Fibroblast of peridontal ligament (primary cell): ENCODE measurements at regions not wholly inside any gene's neighbourhood (a gene's known extent, or its start where the extent isn't known, plus 50 kb on each side); places are given as distances from the start of the nearest gene placed in this dataset.

ENCODE experiments used
- DNase-seq: peaks from one replicate; pipeline ENCODE4 v3.0.0-alpha.2; 2010; ENCODE audit errors: extremely low read depth

- DNase-seq: no peak
Observed at GRCh38 chr11:113554526-113554925, 79.3 kb upstream of the DRD2 start.

DNA sequence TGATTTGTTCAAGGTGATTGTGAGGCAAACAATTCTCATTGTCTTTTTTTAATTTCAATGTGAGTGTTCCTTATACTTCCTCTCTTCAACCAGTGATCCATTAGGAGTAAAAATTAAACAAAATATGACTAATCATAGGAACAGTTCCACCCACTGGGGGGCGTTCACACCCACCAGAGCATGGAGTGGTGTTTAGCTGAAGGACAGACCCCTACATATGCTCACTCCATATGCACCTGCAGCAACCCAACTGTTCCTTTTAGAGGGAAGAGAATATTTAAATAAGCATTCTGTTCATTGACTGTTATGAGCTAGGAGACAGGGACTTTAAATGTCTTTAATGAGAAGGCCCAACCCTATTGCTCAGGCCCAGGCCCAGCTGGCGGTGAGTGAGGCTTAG, 78.7 kb upstream of the DRD2 start:
- DNase-seq: no peak

- DNase-seq: peak; percentile 99
Observed at GRCh38 chr11:113553235-113553634, 78.0 kb upstream of the DRD2 start.

- DNase-seq: no peak
Observed at GRCh38 chr11:113552271-113552670, 77.1 kb upstream of the DRD2 start.

- no peak for DNase-seq
Observed at GRCh38 chr11:113551645-113552044, 76.4 kb upstream of the DRD2 start.

GRCh38 chr11:113549611-113550578, 74.7 kb upstream of the DRD2 start:
- no peak for DNase-seq

DNA sequence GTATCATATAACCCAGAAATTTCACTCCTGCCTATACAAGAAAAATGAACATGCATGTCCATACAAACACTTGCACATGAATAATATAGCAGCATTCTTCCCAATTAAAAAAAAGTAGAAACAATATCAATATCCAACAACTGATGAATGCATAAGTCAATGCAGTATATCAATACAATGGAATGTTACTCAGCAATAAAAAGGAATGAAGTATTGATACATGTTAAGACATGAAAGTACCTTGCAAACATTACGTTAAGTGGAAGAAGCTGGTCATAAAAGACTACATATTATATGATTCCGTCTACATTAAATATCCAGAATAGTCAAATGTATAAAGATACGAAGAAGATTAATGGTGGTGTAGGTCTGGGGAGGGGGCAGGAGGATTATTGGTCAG, 73.9 kb upstream of the DRD2 start:
- DNase-seq: no peak

GRCh38 chr11:113547739-113548138, 72.5 kb upstream of the DRD2 start:
- DNase-seq: no peak

- DNase-seq: peak; percentile 69
Observed at GRCh38 chr11:113546757-113547507, 71.7 kb upstream of the DRD2 start.

- no peak for DNase-seq
Observed at GRCh38 chr11:113542420-113542819, 67.2 kb upstream of the DRD2 start.

DNA sequence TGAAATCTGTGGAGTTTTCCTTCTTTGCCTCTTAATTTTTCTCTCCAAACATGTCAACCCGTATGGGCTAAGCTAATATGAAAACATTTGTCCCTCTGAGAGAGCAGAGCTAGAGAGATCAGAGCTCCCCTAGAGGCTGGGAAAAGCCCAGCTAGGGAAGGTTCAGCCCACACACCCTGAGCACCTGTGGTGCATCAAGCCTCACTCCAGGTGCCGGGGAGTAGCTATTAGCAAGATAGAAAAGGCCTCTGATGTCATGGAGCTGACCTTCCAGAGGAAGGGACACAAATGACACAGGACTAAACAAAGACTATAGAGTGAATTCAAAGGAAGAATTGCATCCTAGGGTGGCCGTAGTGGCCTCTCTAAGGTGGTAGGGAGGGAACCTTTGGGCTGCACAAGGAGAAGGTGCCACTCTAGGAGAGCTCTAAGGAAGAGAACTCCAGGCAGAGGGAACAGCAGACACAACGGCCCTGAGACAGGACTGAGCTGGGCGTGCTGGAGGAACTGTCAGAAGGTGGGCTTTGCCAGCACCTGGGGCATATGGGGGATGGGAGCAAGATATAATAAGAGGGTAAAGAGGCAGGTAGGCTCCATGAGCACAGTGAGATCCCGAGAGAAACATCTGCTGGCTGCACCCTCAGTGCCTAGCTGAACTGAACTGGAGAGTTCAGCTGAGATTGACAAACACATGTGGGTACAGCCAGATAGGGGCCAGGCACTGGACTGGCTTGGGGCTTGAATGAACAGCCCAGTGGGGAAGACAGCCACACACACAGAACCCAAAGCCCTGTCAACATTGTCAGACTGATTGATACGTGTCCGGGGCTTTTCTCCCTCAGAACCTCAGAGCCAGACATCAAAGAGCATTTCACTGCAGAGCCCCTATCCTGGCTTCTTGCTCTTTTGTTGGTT, 65.5 kb upstream of the DRD2 start:
- DNase-seq: no peak

DNA sequence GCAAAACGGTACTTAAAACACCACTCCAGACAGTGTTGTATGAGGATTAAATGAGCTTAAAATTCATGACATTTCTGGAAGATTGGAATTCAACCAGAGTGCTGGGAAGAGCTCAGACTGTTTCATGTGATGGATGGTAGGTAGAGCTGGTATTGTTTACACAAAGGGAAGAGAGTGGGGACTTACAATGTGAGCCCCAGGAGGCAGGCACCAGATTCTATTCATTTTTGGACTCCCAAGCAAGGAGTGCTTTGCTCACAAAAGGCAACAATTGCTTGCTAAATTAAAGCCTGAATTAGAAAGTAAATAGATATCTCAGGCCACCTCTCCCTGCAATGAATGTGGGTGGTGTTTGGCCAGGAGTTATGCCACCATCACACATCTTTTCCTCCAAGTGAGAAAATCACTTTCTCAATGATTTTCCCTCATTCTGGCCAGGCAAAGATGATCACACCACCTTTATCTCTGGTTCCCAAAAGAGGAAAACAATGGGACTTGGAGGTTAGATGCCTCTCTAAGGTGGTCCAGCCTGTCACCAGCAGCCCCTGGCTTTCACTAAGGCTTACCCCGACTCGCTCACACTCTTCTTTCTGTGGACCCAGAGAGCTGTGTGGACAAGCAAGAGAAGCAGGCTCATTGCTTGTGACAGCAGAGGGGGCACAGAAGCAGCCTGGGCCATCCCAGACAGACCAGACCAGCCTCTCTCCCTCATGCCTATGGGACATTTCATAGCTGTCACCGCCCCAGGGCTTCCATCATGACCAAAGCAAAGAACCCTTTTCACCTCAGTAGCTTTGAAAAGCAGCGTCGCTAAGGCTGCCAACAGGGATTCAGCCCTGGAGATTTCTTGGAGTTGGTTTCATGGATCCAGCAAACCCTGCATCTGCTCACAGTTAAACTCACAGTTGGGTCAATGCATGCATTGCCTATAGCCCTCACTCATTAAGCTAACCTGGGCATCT, 63.5 kb upstream of the DRD2 start:
- no peak for DNase-seq

- DNase-seq: no peak
Observed at GRCh38 chr11:113534625-113535024, 59.4 kb upstream of the DRD2 start.

DNA sequence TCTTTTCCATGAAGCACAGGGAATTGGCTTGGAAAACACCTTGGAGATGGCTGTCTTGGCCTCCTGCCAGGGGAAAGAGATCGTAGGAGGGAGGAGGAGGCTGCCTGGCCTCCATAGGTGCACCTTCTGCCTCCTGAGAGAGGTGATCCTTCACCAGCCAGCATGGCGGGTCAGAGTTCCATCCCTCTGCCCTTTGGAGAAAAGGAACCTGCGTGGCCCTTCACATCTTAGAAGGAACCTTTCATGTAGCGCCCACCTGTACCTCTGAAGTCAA, 58.2 kb upstream of the DRD2 start:
- no peak for DNase-seq

DNA sequence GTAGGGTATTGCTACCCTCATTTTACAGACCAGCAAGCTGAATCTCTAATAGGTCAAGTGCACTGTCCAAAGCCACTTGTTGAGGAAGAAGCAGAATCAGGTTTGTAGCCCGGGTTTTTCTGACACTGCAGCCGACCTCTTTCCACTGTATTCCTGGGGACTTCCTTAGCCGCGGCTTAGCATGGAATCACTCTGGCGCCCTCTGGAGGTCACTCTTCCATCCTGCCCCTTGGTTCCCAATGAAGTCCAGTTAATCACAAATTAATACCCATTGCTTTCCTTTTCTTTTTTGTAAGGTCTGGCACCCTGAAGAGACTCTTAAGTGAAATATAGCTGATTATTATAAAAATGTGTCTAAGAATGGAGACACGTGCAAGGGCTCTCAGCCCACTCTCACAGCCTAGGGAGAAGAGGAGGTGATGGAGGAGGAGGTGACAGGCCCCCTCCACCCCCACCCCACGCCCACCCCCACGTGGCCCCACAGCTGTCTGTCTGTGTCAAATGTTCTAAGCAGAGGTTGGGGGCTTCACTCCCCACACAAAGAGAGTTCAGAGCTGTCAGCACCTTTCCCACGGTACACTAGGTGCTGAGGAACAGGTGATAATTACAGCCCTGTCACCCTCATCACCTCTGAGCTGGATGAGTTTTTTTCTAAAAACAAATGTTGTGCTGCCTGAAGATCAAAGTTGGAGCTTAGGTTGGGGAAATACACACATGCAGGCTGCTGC, 57.7 kb upstream of the DRD2 start:
- DNase-seq: peak; percentile 85

- DNase-seq: peak; percentile 56
Observed at GRCh38 chr11:113531575-113532451, 56.6 kb upstream of the DRD2 start.

DNA sequence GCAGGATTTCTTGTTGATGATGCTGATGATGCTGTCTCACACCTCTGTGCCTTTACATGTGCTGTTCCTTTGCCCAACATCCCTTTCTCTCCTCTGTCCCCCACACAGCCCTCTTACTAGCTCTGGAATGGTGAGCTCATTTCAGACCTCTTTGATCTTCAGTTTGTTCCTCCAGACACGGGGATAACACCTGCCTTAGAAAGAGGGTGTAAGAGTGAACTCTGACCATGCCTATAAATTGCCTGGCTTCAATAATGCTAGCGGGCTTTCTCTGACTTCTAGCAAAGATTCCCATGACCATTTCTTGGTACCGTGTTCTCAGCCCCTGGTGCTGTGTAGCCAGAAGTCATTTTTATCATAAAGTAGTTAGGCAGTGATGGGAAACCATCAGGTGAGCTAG, 55.9 kb upstream of the DRD2 start:
- no peak for DNase-seq

DNA sequence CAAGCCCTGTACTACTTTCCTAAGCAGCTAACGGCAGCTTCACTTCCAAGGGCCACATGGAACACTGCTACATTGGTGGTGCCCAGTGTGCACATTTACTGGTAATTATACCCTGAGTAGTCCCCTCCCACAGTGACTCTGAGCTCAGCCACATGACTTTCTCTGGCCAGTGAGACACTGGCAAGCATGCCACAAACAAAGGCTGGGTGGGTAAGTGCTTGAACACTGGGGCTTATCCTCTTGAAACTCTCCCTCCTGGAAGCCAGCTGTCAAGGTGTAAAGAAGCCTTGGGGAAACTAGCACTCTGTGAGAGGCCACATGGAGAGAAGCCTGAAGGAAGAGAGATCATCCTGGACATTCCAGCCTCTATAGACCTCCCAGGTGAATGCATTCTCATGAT, 54.4 kb upstream of the DRD2 start:
- DNase-seq: no peak

DNA sequence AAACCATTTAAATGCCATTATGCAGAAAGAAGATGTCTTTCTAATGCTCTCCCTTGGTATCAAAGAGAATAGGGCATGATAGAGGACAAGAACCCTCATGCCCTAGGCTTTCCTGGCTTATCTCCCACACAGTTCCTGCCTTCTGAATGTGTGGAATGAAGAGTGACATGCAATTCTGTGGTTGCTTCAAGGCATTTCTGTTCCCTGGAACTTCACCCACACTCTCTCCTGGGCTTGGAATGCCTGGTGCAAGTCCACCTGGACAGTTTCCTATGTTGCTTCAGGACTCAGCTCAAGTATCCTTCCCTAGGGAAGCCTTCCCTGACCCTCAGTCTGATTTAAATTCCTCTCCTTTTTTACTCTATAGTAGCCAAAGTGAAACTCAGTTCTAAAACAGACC, 53.8 kb upstream of the DRD2 start:
- DNase-seq: peak; percentile 48
